ENCODE measurements at regions not wholly inside any gene's neighbourhood (a gene's known extent, or its start where the extent isn't known, plus 50 kb on each side); places are given as distances from the start of the nearest gene placed in this dataset.

- H3K9me3 ChIP-seq, result no peaks in the 10 kb centered on the region
- H3K27me3 ChIP-seq, result no peaks in the 10 kb centered on the region
- no peaks in the 10 kb centered on the region for H3K36me3 ChIP-seq
- H3K4me3 ChIP-seq, result no peak overlapping the region
- no peak for DNase-seq (ENCODE audit: low spot score)
- no peak for TF ChIP-seq CTCF (IDR thresholded peaks at IDR 0.05)
- no peaks in the 10 kb centered on the region for H3K4me1 ChIP-seq
- H3K27ac ChIP-seq, result no peak overlapping the region
These were observed 737.9 kb upstream of the WWC1 start for GRCh38 chr5:167553511-167553910.

GRCh38 chr5:167554564-167555290 is 736.7 kb upstream of the WWC1 start:
- no peak for DNase-seq (ENCODE audit: low spot score)
- no peak for TF ChIP-seq CTCF (IDR thresholded peaks at IDR 0.05)
- Histone ChIP-seq H3K4me3 (no peak overlapping the region), H3K27me3 (no peaks in the 10 kb centered on the region), H3K36me3 (no peaks in the 10 kb centered on the region), H3K9me3 (no peaks in the 10 kb centered on the region), H3K4me1 (no peaks in the 10 kb centered on the region), H3K27ac (no peak overlapping the region)

GRCh38 chr5:167555565-167556166 is 735.8 kb upstream of the WWC1 start:
- H3K36me3 ChIP-seq, result no peaks in the 10 kb centered on the region
- H3K27me3 ChIP-seq, result no peaks in the 10 kb centered on the region
- TF ChIP-seq CTCF (IDR thresholded peaks at IDR 0.05), result no peak
- H3K27ac ChIP-seq, result no peak overlapping the region
- H3K4me1 ChIP-seq, result no peaks in the 10 kb centered on the region
- DNase-seq (ENCODE audit: low spot score), result no peak
- no peaks in the 10 kb centered on the region for H3K9me3 ChIP-seq
- H3K4me3 ChIP-seq, result no peak overlapping the region

GRCh38 chr5:167557359-167557758 is 734.1 kb upstream of the WWC1 start:
- Histone ChIP-seq H3K4me1 (no peaks in the 10 kb centered on the region), H3K36me3 (no peaks in the 10 kb centered on the region), H3K27me3 (no peaks in the 10 kb centered on the region), H3K9me3 (no peaks in the 10 kb centered on the region), H3K27ac (no peak overlapping the region), H3K4me3 (no peak overlapping the region)
- TF ChIP-seq CTCF (IDR thresholded peaks at IDR 0.05), result no peak
- DNase-seq (ENCODE audit: low spot score), result no peak

- Histone ChIP-seq H3K27ac (no peak overlapping the region), H3K9me3 (no peaks in the 10 kb centered on the region), H3K36me3 (no peaks in the 10 kb centered on the region), H3K27me3 (no peaks in the 10 kb centered on the region), H3K4me1 (no peaks in the 10 kb centered on the region), H3K4me3 (no peak overlapping the region)
- no peak for DNase-seq (ENCODE audit: low spot score)
- TF ChIP-seq CTCF (IDR thresholded peaks at IDR 0.05), result no peak
These were observed 729.6 kb upstream of the WWC1 start for GRCh38 chr5:167561796-167562195.

- Histone ChIP-seq H3K4me1 (no peaks in the 10 kb centered on the region), H3K27me3 (no peaks in the 10 kb centered on the region), H3K9me3 (no peaks in the 10 kb centered on the region), H3K4me3 (no peak overlapping the region), H3K36me3 (no peaks in the 10 kb centered on the region), H3K27ac (no peak overlapping the region)
- TF ChIP-seq CTCF (IDR thresholded peaks at IDR 0.05), result no peak
- DNase-seq (ENCODE audit: low spot score), result no peak
These were observed 727.2 kb upstream of the WWC1 start for GRCh38 chr5:167564275-167564674.
